ENCODE measurements at regions not wholly inside any gene's neighbourhood (a gene's known extent, or its start where the extent isn't known, plus 50 kb on each side); places are given as distances from the start of the nearest gene placed in this dataset.

DNA sequence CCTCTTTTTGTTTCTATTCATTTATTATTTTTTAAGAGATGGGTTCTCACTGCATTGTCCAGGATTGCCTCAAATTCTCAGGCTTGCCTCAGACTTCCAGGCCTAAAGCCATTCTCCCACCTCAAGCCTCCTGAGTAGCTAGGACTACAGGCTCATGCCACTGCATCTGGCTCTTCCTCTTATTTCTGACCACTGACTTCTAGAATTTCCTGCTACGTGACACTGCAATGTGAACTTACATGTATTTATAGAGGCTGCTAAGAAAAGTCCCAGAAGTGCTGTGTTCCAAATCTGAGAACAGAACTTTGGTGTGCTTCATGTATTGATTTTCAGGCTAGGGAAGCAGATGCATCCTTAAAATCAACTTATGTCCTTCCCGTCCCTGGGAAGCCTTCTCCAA, 407.4 kb downstream of the RSL24D1 start:
- TF ChIP-seq, protein P1, sequence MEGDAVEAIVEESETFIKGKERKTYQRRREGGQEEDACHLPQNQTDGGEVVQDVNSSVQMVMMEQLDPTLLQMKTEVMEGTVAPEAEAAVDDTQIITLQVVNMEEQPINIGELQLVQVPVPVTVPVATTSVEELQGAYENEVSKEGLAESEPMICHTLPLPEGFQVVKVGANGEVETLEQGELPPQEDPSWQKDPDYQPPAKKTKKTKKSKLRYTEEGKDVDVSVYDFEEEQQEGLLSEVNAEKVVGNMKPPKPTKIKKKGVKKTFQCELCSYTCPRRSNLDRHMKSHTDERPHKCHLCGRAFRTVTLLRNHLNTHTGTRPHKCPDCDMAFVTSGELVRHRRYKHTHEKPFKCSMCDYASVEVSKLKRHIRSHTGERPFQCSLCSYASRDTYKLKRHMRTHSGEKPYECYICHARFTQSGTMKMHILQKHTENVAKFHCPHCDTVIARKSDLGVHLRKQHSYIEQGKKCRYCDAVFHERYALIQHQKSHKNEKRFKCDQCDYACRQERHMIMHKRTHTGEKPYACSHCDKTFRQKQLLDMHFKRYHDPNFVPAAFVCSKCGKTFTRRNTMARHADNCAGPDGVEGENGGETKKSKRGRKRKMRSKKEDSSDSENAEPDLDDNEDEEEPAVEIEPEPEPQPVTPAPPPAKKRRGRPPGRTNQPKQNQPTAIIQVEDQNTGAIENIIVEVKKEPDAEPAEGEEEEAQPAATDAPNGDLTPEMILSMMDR (IDR thresholded peaks at IDR 0.05): no peak
- no peak for TF ChIP-seq POLR2A (IDR thresholded peaks at IDR 0.05)

Measured in testis (tissue), 2 donors.